ENCODE measurements at regions not wholly inside any gene's neighbourhood (a gene's known extent, or its start where the extent isn't known, plus 50 kb on each side); places are given as distances from the start of the nearest gene placed in this dataset.

DNA sequence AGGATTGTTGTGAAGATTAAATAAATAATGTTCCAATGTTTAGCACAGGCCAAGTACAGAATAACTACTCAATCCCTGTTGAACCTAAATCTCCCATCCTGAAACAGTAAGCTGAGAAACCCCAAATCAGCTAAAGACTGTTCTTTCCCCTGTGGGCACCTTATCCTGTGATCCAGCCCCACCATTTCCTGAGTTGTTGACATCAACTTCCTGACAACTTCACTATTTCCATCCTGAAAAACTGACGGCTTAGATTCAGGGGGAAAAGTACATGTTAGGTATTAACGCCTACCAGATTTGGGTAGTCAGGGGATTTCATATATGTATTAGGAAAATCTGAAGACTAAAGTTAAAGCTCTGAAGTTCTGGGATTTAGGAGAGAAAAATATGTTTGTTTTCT, 51.7 kb upstream of the PALMD start:
- intact Hi-C loops (cut with micrococcal nuclease) = no loop called here
- no peak for ATAC-seq
- no peak for DNase-seq

DNA sequence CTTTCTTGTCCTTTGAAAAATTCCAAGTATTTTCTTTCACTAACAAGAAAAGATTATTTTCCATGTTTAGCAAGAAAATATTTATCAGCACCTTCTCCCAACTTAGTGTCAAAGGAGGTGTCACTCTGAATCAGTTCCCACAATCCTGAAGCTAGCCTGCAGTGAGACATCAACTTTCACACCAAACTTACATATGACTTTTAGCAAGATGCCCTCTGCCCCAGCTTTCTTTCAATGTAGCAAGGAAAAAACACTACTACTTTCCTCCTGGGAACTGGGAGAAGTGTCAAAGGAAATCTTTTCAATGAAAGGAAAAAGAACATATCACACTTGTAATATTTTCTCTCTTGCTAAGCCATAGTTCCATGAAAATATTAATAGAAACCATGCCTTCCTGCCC, 50.9 kb upstream of the PALMD start:
- ATAC-seq (no peak), DNase-seq (no peak)
- intact Hi-C loops (cut with micrococcal nuclease) = no loop called here

DNA sequence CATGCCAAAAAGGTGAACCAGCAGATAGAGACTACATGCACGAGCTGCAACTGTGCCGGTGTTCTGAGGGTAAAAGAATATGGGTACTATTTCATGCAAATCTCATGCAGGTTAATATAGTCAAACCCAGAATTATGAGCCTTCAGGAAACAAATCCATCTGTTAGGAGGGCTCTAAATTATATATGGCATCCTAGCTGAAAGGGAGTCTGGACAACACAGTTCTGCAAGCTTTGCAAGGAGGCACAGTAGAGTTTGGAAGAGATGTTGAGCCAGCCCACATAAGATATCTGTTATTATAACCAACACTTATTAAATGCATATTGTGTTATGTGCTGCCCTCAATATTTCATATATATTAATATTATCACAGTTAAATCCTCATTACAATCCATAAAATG, 50.5 kb upstream of the PALMD start:
- DNase-seq (no peak), ATAC-seq (no peak)
- intact Hi-C loops (cut with micrococcal nuclease) = no loop called here
